ENCODE measurements at regions not wholly inside any gene's neighbourhood (a gene's known extent, or its start where the extent isn't known, plus 50 kb on each side); places are given as distances from the start of the nearest gene placed in this dataset.
"Not testable (repeated sequence)": the region's sequence is repeated elsewhere in the genome, so short reads cannot be mapped to it uniquely, and the experiment has no call there.

- in situ Hi-C loops (cut with HindIII; ENCODE audit: low pct_unique_long_range_greater_than_20kb, low sequenced_read_pairs), result no loop called here
- DNase-seq (ENCODE audit: low read depth), result no peak
These were observed 52.2 kb upstream of the FAT1 start for GRCh38 chr4:186775902-186776301.

GRCh38 chr4:186778134-186778533 lies 54.5 kb upstream of the FAT1 start:
- in situ Hi-C loops (cut with HindIII; ENCODE audit: low pct_unique_long_range_greater_than_20kb, low sequenced_read_pairs), result no loop called here
- DNase-seq (ENCODE audit: low read depth), result no peak

DNA sequence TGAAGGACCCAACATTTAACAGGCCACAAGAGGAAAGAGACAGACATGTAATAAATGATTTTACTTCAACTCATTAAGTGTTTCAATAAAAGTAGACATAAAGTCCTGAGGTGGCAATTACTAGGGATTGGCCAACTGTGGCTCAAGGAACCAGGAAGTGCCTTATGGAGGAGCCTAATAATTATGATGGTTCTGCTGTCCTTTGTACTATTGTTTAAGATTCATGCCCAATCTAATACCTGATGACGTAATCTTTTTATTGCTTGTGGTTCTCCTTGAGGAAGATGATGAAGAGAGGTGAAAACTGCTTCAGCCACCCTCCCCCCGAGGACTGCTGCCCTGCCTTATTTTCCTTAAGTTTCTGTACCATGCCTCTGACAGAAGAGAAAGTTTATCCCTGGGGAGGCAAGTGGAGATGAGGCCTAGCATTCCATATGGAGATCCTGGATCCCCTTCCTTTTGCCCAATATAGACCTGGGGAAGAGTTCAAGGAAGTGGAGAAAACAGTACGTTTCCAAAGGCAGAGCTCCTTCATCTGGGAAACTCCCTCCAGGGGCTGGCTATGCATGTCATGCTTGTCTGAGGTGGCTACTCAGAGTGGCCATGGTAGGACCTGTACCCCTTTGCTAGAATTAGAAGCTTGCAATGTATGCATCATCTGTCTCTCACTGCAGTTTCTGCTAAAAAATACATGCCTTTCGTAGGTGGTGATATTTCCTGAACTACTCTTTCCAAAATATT lies 56.8 kb upstream of the FAT1 start:
- in situ Hi-C loops (cut with HindIII; ENCODE audit: low pct_unique_long_range_greater_than_20kb, low sequenced_read_pairs), result no loop called here

DNA sequence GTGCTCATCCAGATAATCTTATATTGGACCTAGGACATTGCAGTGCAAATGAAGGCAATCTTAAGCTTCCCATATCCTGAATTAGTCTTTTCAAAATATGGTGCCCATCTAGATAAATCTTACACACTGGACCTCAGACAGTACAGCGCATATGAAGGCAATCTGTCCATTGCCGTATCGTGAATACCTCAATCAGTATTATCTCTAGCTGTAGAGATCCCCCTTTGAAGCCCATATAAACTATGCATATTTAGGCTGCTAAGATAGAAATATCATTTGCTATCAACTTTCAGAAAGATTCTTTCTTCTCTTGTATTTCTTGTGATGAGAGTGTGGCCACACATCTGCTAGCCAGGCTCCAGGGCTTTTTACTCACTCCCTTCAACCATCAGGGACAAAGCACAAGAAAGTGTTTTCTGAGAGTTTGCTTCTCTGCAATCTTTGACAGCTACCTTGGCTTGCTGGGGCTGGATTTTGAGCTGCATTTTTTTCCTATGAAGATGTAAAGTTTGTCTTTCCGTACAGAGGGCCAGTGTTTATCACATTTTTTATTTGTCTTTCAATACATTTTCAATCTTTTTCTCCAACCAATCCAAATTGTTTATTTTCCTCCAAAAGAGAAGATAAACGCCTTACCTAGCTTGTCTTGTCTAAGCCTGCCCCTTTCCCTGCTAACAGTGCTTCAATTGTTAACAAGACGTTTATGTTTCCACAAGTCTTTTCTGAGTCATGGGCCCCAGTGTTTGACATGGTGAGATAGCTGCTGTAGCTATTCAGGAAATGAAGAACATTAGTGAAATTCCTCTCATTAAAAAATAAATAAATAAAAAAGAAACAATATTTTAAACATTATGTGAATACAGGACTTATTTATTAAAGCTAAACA lies 57.6 kb upstream of the FAT1 start:
- peak; percentile 50 for DNase-seq (ENCODE audit: low read depth)
- in situ Hi-C loops (cut with HindIII; ENCODE audit: low pct_unique_long_range_greater_than_20kb, low sequenced_read_pairs), result no loop called here

More for the DNA sequence above, 56.8 kb upstream of the FAT1 start:
- DNase-seq (ENCODE audit: low read depth), result no peak

GRCh38 chr4:186782302-186782701 lies 58.6 kb upstream of the FAT1 start:
- in situ Hi-C loops (cut with HindIII; ENCODE audit: low pct_unique_long_range_greater_than_20kb, low sequenced_read_pairs), result no loop called here
- no peak for DNase-seq (ENCODE audit: low read depth)

GRCh38 chr4:186787536-186787935 lies 63.9 kb upstream of the FAT1 start:
- in situ Hi-C loops (cut with HindIII; ENCODE audit: low pct_unique_long_range_greater_than_20kb, low sequenced_read_pairs), result no loop called here
- DNase-seq (ENCODE audit: low read depth), result no peak

DNA sequence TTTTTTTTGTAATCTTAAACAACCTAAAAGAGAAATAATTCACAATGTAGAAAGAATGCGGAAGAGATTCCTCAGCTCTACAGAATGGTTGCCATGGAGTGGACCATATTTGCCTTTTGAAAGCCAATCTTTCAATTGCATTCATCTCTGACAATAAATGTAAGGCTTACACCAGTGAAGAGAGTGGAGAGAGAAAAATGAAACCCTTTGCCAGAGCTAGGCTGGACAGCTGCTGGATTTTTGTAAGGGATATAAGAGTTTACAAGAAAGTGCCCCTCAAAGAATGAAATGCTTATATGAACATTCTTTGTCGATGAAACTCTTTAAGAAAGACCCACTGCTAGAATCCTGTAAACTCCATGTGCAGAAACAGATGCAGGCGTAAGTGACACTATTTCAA lies 66.0 kb upstream of the FAT1 start:
- in situ Hi-C loops (cut with HindIII; ENCODE audit: low pct_unique_long_range_greater_than_20kb, low sequenced_read_pairs), result no loop called here
- no peak for DNase-seq (ENCODE audit: low read depth)

DNA sequence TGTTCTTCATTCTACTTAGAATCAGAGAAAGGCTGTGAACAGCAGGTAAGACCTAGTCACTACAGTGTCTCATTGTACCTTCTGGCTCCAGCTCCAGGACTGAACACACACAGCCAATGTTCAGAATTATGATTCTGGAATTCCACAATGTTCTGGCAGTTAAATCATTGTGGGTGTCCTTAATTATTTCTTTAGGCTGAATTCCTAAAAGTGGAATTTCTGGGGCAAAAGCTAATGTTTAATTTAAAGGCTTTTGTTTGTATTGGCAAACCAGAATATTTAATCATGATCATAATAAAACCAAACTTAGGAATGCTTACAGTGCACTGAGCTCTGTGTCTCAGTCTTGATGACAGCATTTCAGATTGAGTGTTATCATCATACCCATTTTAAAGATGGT lies 67.0 kb upstream of the FAT1 start:
- in situ Hi-C loops (cut with HindIII; ENCODE audit: low pct_unique_long_range_greater_than_20kb, low sequenced_read_pairs), result no loop called here
- DNase-seq (ENCODE audit: low read depth), result peak; percentile 38

- no peak for DNase-seq (ENCODE audit: low read depth)
- in situ Hi-C loops (cut with HindIII; ENCODE audit: low pct_unique_long_range_greater_than_20kb, low sequenced_read_pairs), result no loop called here
These were observed 69.2 kb upstream of the FAT1 start for GRCh38 chr4:186792728-186793366.

GRCh38 chr4:186798951-186799659 lies 75.4 kb upstream of the FAT1 start:
- no peak for DNase-seq (ENCODE audit: low read depth)
- in situ Hi-C loops (cut with HindIII; ENCODE audit: low pct_unique_long_range_greater_than_20kb, low sequenced_read_pairs), result no loop called here

GRCh38 chr4:186805020-186805820 lies 81.6 kb upstream of the FAT1 start:
- peak; percentile 36 for DNase-seq (ENCODE audit: low read depth)
- in situ Hi-C loops (cut with HindIII; ENCODE audit: low pct_unique_long_range_greater_than_20kb, low sequenced_read_pairs), result no loop called here

GRCh38 chr4:186805917-186806316 lies 82.3 kb upstream of the FAT1 start:
- in situ Hi-C loops (cut with HindIII; ENCODE audit: low pct_unique_long_range_greater_than_20kb, low sequenced_read_pairs), result not testable (repeated sequence)

DNA sequence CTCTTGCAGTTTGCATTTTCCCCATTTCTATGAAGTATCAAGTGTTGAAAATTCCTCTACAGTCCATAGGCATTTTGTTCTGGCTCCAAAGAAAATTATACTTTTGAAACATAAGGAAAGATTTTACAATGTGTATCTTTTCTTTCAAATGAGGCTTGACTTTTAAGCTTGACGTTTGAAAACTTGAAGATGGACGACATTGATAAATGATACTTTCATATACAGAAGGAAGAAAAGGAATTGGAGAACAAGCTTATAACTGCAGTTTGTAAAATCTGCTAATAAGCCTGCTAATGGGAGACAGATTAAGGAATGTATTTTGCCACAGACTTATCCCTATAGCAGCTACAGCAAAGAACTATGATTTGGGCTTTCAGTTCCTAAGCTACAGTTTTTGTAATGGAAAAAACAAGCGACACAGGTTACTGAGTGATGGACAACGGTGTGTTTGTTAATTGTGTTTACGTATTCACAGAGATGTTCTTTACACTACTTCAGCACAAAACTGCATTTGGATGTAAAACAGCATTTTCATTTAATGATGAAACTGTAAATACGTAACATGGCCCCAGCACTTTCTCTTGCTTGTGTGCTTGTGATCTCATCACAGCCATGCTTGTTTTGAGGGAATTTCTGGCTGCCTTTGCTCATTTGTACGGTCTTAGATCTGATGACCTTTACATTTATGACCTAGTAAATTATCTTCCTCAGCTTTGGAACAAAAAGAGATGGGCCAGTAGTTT lies 83.2 kb upstream of the FAT1 start:
- DNase-seq (ENCODE audit: low read depth), result peak; percentile 54
- in situ Hi-C loops (cut with HindIII; ENCODE audit: low pct_unique_long_range_greater_than_20kb, low sequenced_read_pairs), result no loop called here

More at GRCh38 chr4:186805917-186806316, 82.3 kb upstream of the FAT1 start:
- DNase-seq (ENCODE audit: low read depth), result not testable (repeated sequence)

GRCh38 chr4:186807808-186808629 lies 84.4 kb upstream of the FAT1 start:
- in situ Hi-C loops (cut with HindIII; ENCODE audit: low pct_unique_long_range_greater_than_20kb, low sequenced_read_pairs), result no loop called here
- DNase-seq (ENCODE audit: low read depth), result peak; percentile 80

DNA sequence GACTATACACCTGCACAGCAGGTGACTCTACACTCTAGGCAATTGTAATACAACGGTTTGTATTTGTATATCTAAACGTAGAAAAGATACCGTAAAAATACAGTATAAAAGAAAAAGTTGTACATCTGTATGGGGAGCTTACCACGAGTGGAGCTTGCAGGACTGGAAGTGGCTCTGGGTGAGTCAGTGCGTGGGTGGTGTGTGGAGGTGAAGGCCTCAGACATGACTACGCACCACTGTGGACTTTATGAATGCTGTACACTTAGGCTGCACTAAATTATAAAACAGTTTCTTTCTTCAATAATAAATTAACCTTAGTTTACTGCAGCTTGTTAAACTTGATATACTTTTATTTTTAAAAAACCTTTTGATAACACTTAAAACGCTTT lies 85.0 kb upstream of the FAT1 start:
- in situ Hi-C loops (cut with HindIII; ENCODE audit: low pct_unique_long_range_greater_than_20kb, low sequenced_read_pairs), result no loop called here

DNA sequence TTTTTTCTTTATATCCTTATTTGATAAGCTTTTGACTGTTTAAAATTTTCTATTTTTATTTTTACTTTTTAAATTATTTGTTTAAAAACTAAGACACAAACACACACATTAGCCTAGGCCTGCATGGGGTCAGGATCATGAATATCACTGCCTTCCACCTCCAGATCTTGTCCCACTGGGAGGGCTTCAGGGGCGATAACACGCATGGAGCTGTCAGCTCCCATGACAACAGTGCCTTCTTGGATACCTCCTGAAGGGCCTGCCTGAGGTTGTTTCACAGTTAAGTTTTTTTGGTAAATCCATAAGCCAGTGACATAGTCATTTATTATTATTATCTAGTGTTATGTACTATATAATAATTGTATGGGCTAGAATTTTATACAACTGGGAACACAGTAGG lies 85.4 kb upstream of the FAT1 start:
- in situ Hi-C loops (cut with HindIII; ENCODE audit: low pct_unique_long_range_greater_than_20kb, low sequenced_read_pairs), result no loop called here

More for the DNA sequence above, 85.0 kb upstream of the FAT1 start:
- DNase-seq (ENCODE audit: low read depth), result no peak

More for the DNA sequence above, 85.4 kb upstream of the FAT1 start:
- DNase-seq (ENCODE audit: low read depth), result no peak

Data from Caki2 (cell line).